ENCODE measurements at regions not wholly inside any gene's neighbourhood (a gene's known extent, or its start where the extent isn't known, plus 50 kb on each side); places are given as distances from the start of the nearest gene placed in this dataset.

GRCh38 chr15:57866149-57866736 lies 159.7 kb downstream of the POLR2M start:
- H3K36me3 Mint-ChIP-seq: no peaks in the 10 kb centered on the region
- H2AFZ ChIP-seq (ENCODE audit: insufficient read depth, low read depth, low read length, poor library complexity, severe bottlenecking): no peak overlapping the region
- H3K9ac ChIP-seq (ENCODE audit: insufficient read depth, low read length, poor library complexity, severe bottlenecking): no peak overlapping the region
- H3K36me3 ChIP-seq (replicated peaks in 1 of 2; ENCODE audit: control insufficient read depth in 1 of 2, insufficient read depth in 2 of 2, low read length in 2 of 2): no peaks in the 10 kb centered on the region
- no peaks in the 10 kb centered on the region for H4K20me1 ChIP-seq (ENCODE audit: insufficient read depth, low read length)
- peaks cover 18 to 52% (median 33%) of the 10 kb centered on the region in 3 donors for H3K27me3 Mint-ChIP-seq (ENCODE audit: low read depth in 3 of 3)
- peaks cover 0 to 4% of the 10 kb centered on the region in 2 donors for H3K9me3 ChIP-seq (replicated peaks in 1 of 2; ENCODE audit: control insufficient read depth in 1 of 2, insufficient read depth in 1 of 2, low read length in 2 of 2)
- H3K27ac ChIP-seq (ENCODE audit: low read depth in 1 of 2, low read length in 2 of 2): no peak overlapping the region
- peak; percentile 59 for TF ChIP-seq CTCF (IDR thresholded peaks at IDR 0.05)
- DNase-seq: peak; percentile 13 to 30 (median 17)
- no peak overlapping the region for H3K4me3 Mint-ChIP-seq
- peaks cover 8 to 40% of the 10 kb centered on the region in 2 donors for H3K27me3 ChIP-seq (ENCODE audit: control insufficient read depth in 2 of 2, insufficient read depth in 2 of 2, low read length in 2 of 2)
- no peaks in the 10 kb centered on the region for H3K79me2 ChIP-seq (ENCODE audit: insufficient read depth, low read length)
- H3K4me1 Mint-ChIP-seq: peaks cover 5% of the 10 kb centered on the region
- intact Hi-C loops (cut with micrococcal nuclease): no loop called here
- peaks cover 0 to 8% (median 6%) of the 10 kb centered on the region in 7 donors for H3K9me3 Mint-ChIP-seq
- H3K4me2 ChIP-seq (replicated peaks; ENCODE audit: extremely low read depth, low read length, poor library complexity, severe bottlenecking): no peak overlapping the region
- H3K27ac Mint-ChIP-seq: no peak overlapping the region
- no peaks in the 10 kb centered on the region for H3K4me1 ChIP-seq (ENCODE audit: control insufficient read depth in 1 of 2, insufficient read depth in 2 of 2, low read length in 2 of 2)
- 35% methylated on average over 2 of the region's 7 CpGs for WGBS (ENCODE audit: insufficient coverage)
- H3K4me3 ChIP-seq (replicated peaks in 1 of 3; ENCODE audit: low read depth in 2 of 3, low read length in 3 of 3): no peak overlapping the region

GRCh38 chr15:57867970-57868798 lies 161.7 kb downstream of the POLR2M start:
- no peaks in the 10 kb centered on the region for H3K79me2 ChIP-seq (ENCODE audit: insufficient read depth, low read length)
- 43% methylated on average over 14 of the region's 16 CpGs for WGBS (ENCODE audit: insufficient coverage)
- peaks cover 0 to 4% of the 10 kb centered on the region in 2 donors for H3K9me3 ChIP-seq (replicated peaks in 1 of 2; ENCODE audit: control insufficient read depth in 1 of 2, insufficient read depth in 1 of 2, low read length in 2 of 2)
- H3K4me3 Mint-ChIP-seq: peak overlapping the region in 1 of 2 donors; percentile 62
- no peak overlapping the region for H3K4me2 ChIP-seq (replicated peaks; ENCODE audit: extremely low read depth, low read length, poor library complexity, severe bottlenecking)
- H3K27ac Mint-ChIP-seq: no peak overlapping the region
- no peaks in the 10 kb centered on the region for H4K20me1 ChIP-seq (ENCODE audit: insufficient read depth, low read length)
- H3K27me3 Mint-ChIP-seq (ENCODE audit: low read depth in 3 of 3): peaks cover 21 to 58% (median 35%) of the 10 kb centered on the region in 3 donors
- no peak overlapping the region for H3K9ac ChIP-seq (ENCODE audit: insufficient read depth, low read length, poor library complexity, severe bottlenecking)
- peaks cover 17 to 49% of the 10 kb centered on the region in 2 donors for H3K27me3 ChIP-seq (ENCODE audit: control insufficient read depth in 2 of 2, insufficient read depth in 2 of 2, low read length in 2 of 2)
- DNase-seq: no peak
- no peaks in the 10 kb centered on the region for H3K4me1 ChIP-seq (ENCODE audit: control insufficient read depth in 1 of 2, insufficient read depth in 2 of 2, low read length in 2 of 2)
- H3K36me3 Mint-ChIP-seq: no peaks in the 10 kb centered on the region
- H3K36me3 ChIP-seq (replicated peaks in 1 of 2; ENCODE audit: control insufficient read depth in 1 of 2, insufficient read depth in 2 of 2, low read length in 2 of 2): no peaks in the 10 kb centered on the region
- intact Hi-C loops (cut with micrococcal nuclease): no loop called here
- H3K9me3 Mint-ChIP-seq: peaks cover 0 to 9% (median 7%) of the 10 kb centered on the region in 7 donors
- no peak overlapping the region for H2AFZ ChIP-seq (ENCODE audit: insufficient read depth, low read depth, low read length, poor library complexity, severe bottlenecking)
- H3K27ac ChIP-seq (ENCODE audit: low read depth in 1 of 2, low read length in 2 of 2): no peak overlapping the region
- no peak for TF ChIP-seq CTCF (IDR thresholded peaks at IDR 0.05)
- peaks cover 5% of the 10 kb centered on the region for H3K4me1 Mint-ChIP-seq
- H3K4me3 ChIP-seq (replicated peaks in 1 of 3; ENCODE audit: low read depth in 2 of 3, low read length in 3 of 3): no peak overlapping the region
